H9 (cell line): ENCODE measurements at regions not wholly inside any gene's neighbourhood (a gene's known extent, or its start where the extent isn't known, plus 50 kb on each side); places are given as distances from the start of the nearest gene placed in this dataset.

ENCODE experiments used
- DNase-seq: peaks from one replicate; pipeline ENCODE4 v3.0.0-alpha.2; 2017
- H2AFZ ChIP-seq: one replicate; pipeline ENCODE4 v1.6.1; 2013; ENCODE audit warnings: mild to moderate bottlenecking, low read length, control low read depth, moderate library complexity
- H2AK5ac ChIP-seq: 2 replicates; pipeline ENCODE4 v1.6.1; 2013; ENCODE audit warnings: low read length, control low read depth, mixed read lengths; ENCODE audit not compliant: insufficient read length
- H2BK120ac ChIP-seq: one replicate; pipeline ENCODE4 v1.6.1; 2013; ENCODE audit warnings: low read depth, mild to moderate bottlenecking, low read length, control low read depth, inconsistent platforms; ENCODE audit not compliant: poor library complexity, severe bottlenecking
- H2BK12ac ChIP-seq: 2 replicates; pipeline ENCODE4 v1.6.1; 2013; ENCODE audit warnings: low read length, control low read depth, mixed read lengths, low read depth; ENCODE audit not compliant: insufficient read length
- H2BK15ac ChIP-seq: 2 replicates; pipeline ENCODE4 v1.6.1; 2013; ENCODE audit warnings: low read depth, low read length, control low read depth
- H2BK20ac ChIP-seq: one replicate; pipeline ENCODE4 v1.6.1; 2013; ENCODE audit warnings: low read depth, mild to moderate bottlenecking, low read length, control low read depth, inconsistent platforms; ENCODE audit not compliant: poor library complexity, severe bottlenecking
- H2BK5ac ChIP-seq: 2 replicates; pipeline ENCODE4 v1.6.1; 2013; ENCODE audit warnings: low read length, control low read depth, mixed read lengths; ENCODE audit not compliant: insufficient read length
- H3K14ac ChIP-seq: 2 replicates; pipeline ENCODE4 v1.6.1; 2013; ENCODE audit warnings: low read length, control low read depth; ENCODE audit not compliant: insufficient read depth
- H3K18ac ChIP-seq: 2 replicates; pipeline ENCODE4 v1.6.1; 2013; ENCODE audit warnings: low read depth, mild to moderate bottlenecking, mixed read lengths, low read length, control low read depth; ENCODE audit not compliant: insufficient read length
- H3K23ac ChIP-seq: 2 replicates; pipeline ENCODE4 v1.6.1; 2013; ENCODE audit warnings: low read length, control low read depth, mixed read lengths, low read depth; ENCODE audit not compliant: insufficient read length
- H3K23me2 ChIP-seq: 2 replicates; pipeline ENCODE4 v1.6.1; 2013; ENCODE audit warnings: low read depth, mild to moderate bottlenecking, mixed read lengths, low read length, control low read depth; ENCODE audit not compliant: insufficient read length, poor library complexity, severe bottlenecking
- H3K27ac ChIP-seq: 2 replicates; pipeline ENCODE4 v1.5.1; 2013; ENCODE audit warnings: low read length, control low read depth, mixed read lengths, low read depth; ENCODE audit not compliant: insufficient read length
- H3K27me3 ChIP-seq: 2 replicates; pipeline ENCODE4 v1.6.1; 2013; ENCODE audit warnings: low read length, control low read depth, inconsistent platforms; ENCODE audit not compliant: insufficient read depth
- H3K4ac ChIP-seq: 2 replicates; pipeline ENCODE4 v1.6.1; 2013; ENCODE audit warnings: low read depth, mild to moderate bottlenecking, control low read depth, inconsistent platforms, low read length, moderate library complexity
- H3K4me1 ChIP-seq: 2 replicates; pipeline ENCODE4 v1.6.1; 2013; ENCODE audit warnings: low read length, control low read depth, inconsistent platforms; ENCODE audit not compliant: insufficient read depth
- H3K4me2 ChIP-seq: 2 replicates; pipeline ENCODE4 v1.6.1; 2013; ENCODE audit warnings: low read length, control low read depth, mixed read lengths; ENCODE audit not compliant: insufficient read length, insufficient read depth
- H3K56ac ChIP-seq: 2 replicates; pipeline ENCODE4 v1.6.1; 2013; ENCODE audit warnings: low read depth, mild to moderate bottlenecking, mixed read lengths, low read length, control low read depth; ENCODE audit not compliant: insufficient read length
- H3K79me1 ChIP-seq: 2 replicates; pipeline ENCODE4 v1.6.1; 2013; ENCODE audit warnings: low read depth, mild to moderate bottlenecking, moderate library complexity, low read length, control low read depth, inconsistent platforms; ENCODE audit not compliant: insufficient read depth, poor library complexity, severe bottlenecking
- H3K79me2 ChIP-seq: 2 replicates; pipeline ENCODE4 v1.6.1; 2013; ENCODE audit warnings: low read length, control low read depth, inconsistent platforms; ENCODE audit not compliant: insufficient read depth
- H3K9ac ChIP-seq: 2 replicates; pipeline ENCODE4 v1.6.1; 2013; ENCODE audit warnings: low read length, control low read depth, mixed read lengths; ENCODE audit not compliant: insufficient read length; ENCODE audit errors: extremely low read depth
- H3K9me3 ChIP-seq: one replicate; pipeline ENCODE4 v1.6.1; 2013; ENCODE audit warnings: low read depth, low read length, inconsistent platforms; ENCODE audit not compliant: control insufficient read depth
- H3T11ph ChIP-seq: one replicate; pipeline ENCODE4 v1.6.1; 2013; ENCODE audit warnings: mild to moderate bottlenecking, low read length, control low read depth, inconsistent platforms
- H4K20me1 ChIP-seq: one replicate; pipeline ENCODE4 v1.6.1; 2013; ENCODE audit not compliant: control insufficient read depth, insufficient read length, insufficient read depth
- H4K5ac ChIP-seq: 2 replicates; pipeline ENCODE4 v1.6.1; 2013; ENCODE audit warnings: low read depth, mild to moderate bottlenecking, mixed read lengths, low read length, control low read depth; ENCODE audit not compliant: insufficient read length
- H4K8ac ChIP-seq: replicated peaks from 2 replicates; pipeline ENCODE4 v1.6.1; 2013; ENCODE audit warnings: low read length, control low read depth, mixed read lengths, low read depth; ENCODE audit not compliant: insufficient read length
- H4K91ac ChIP-seq: 2 replicates; pipeline ENCODE4 v1.6.1; 2013; ENCODE audit warnings: low read depth, mild to moderate bottlenecking, moderate library complexity, mixed read lengths, low read length, control low read depth; ENCODE audit not compliant: insufficient read length
- H3K27ac Mint-ChIP-seq, 3 experiments: 2 replicates in 2 of 3; 3 replicates in 1 of 3; pipeline ENCODE4 v1.8.0; 2020 to 2021; ENCODE audit warnings: mixed read lengths in 3 of 3, mild to moderate bottlenecking in 1 of 3, moderate library complexity in 1 of 3
- H3K27me3 Mint-ChIP-seq: 2 replicates; pipeline ENCODE4 v1.8.0; 2021; ENCODE audit warnings: low read depth, mild to moderate bottlenecking, moderate library complexity, mixed read lengths
- H3K36me3 Mint-ChIP-seq, 3 experiments: 2 replicates in 2 of 3; 3 replicates in 1 of 3; pipeline ENCODE4 v1.8.0; 2020 to 2021; ENCODE audit warnings: low read depth in 3 of 3, mixed read lengths in 3 of 3; ENCODE audit not compliant: insufficient read depth in 1 of 3
- H3K4me1 Mint-ChIP-seq, 2 experiments: 2 replicates each; pipeline ENCODE4 v1.8.0; 2020; ENCODE audit warnings: mixed read lengths in 2 of 2
- H3K4me3 Mint-ChIP-seq, 2 experiments: 2 replicates in 1 of 2; 3 replicates in 1 of 2; pipeline ENCODE4 v1.8.0; 2020 to 2021; ENCODE audit warnings: mild to moderate bottlenecking in 2 of 2, mixed read lengths in 2 of 2, moderate library complexity in 1 of 2
- H3K9me3 Mint-ChIP-seq, 2 experiments: 2 replicates in 1 of 2; 3 replicates in 1 of 2; pipeline ENCODE4 v1.8.0; 2020; ENCODE audit warnings: mild to moderate bottlenecking in 2 of 2, mixed read lengths in 2 of 2, moderate library complexity in 1 of 2
- CTCF ChIP-seq: fragments of 200-600 bp; sonication (generic); conservative IDR thresholded peaks from 3 replicates; pipeline ENCODE4 v1.8.0; 2021; ENCODE audit warnings: antibody characterized with exemption, mild to moderate bottlenecking
- WGBS: extraction: QIAGEN DNeasy Blood & Tissue Kit; methylation state at CpG from one replicate; pipeline ENCODE4 v1.1.7; 2013; ENCODE audit warnings: missing lambda C conversion rate, low lambda C conversion rate, mixed read lengths; ENCODE audit not compliant: insufficient read length; ENCODE audit errors: extremely low coverage; 5-methylcytosine and 5-hydroxymethylcytosine counted together

DNA sequence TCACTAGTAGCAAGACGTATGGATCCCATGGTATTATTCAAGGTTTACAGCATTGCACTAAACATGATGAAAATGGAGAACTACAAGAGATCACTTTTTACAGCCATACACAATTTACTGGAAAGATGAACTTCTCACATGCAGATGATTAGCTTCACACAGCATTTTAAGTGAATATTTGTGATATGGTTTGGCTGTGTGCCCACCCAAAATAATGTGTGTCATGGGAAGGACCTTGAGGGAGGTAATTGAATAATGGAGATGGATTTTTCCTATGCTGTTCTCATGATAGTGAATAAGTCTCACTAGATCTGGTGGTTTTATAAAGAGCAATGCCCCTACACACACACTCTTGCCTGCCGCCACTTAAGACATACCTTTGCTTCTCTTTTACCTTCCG is 662.0 kb upstream of the CCDC54 start:
- Histone ChIP-seq H3K4me1 (no peaks in the 10 kb centered on the region), H3K9ac (no peak overlapping the region), H3K18ac (no peak overlapping the region), H2BK120ac (no peak overlapping the region), H4K8ac (no peak overlapping the region), H2BK5ac (no peak overlapping the region), H4K5ac (no peak overlapping the region), H3K14ac (no peak overlapping the region), H3K79me2 (no peaks in the 10 kb centered on the region), H4K20me1 (no peaks in the 10 kb centered on the region), H3K27ac (no peak overlapping the region), H3T11ph (no peak overlapping the region), H2BK20ac (no peak overlapping the region), H3K56ac (no peak overlapping the region), H2AK5ac (no peak overlapping the region), H2BK15ac (no peak overlapping the region), H3K23ac (no peak overlapping the region), H4K91ac (no peak overlapping the region), H3K23me2 (no peaks in the 10 kb centered on the region), H3K9me3 (no peaks in the 10 kb centered on the region), H3K4me2 (no peak overlapping the region), H3K79me1 (no peaks in the 10 kb centered on the region), H2BK12ac (no peak overlapping the region), H3K27me3 (no peaks in the 10 kb centered on the region), H2AFZ (no peak overlapping the region), H3K4ac (no peak overlapping the region)
- no peak for TF ChIP-seq CTCF
- no peak overlapping the region for H3K27ac Mint-ChIP-seq
- no peak overlapping the region for H3K4me3 Mint-ChIP-seq
- H3K36me3 Mint-ChIP-seq: peaks cover 3% of the 10 kb centered on the region in 3 experiments; a peak in 4 of 7 replicates
- H3K27me3 Mint-ChIP-seq: no peaks in the 10 kb centered on the region
- no peak for DNase-seq
- H3K4me1 Mint-ChIP-seq: no peaks in the 10 kb centered on the region
- no CpG with 5 or more reads among the region's 3 CpGs for WGBS
- H3K9me3 Mint-ChIP-seq: peaks cover 0 to 5% of the 10 kb centered on the region in 2 experiments; a peak in 4 of 5 replicates
